ENCODE measurements at regions not wholly inside any gene's neighbourhood (a gene's known extent, or its start where the extent isn't known, plus 50 kb on each side); places are given as distances from the start of the nearest gene placed in this dataset.

- Mint-ChIP-seq H3K27me3 (peaks cover 2% of the 10 kb centered on the region), H3K4me3 (no peak overlapping the region), H3K4me1 (no peaks in the 10 kb centered on the region), H3K9me3 (no peaks in the 10 kb centered on the region), H3K27ac (no peak overlapping the region), H3K36me3 (no peaks in the 10 kb centered on the region)
- ATAC-seq (ENCODE audit: low read depth) (no peak), DNase-seq (no peak)
- POLR2A ChIA-PET = no interaction called here
Observed at GRCh38 chr11:90414221-90414620, 191.4 kb upstream of the CHORDC1 start.

- H3K4me3 Mint-ChIP-seq = no peak overlapping the region
- no peaks in the 10 kb centered on the region for H3K9me3 Mint-ChIP-seq
- H3K36me3 Mint-ChIP-seq = no peaks in the 10 kb centered on the region
- H3K27ac Mint-ChIP-seq = no peak overlapping the region
- ATAC-seq (ENCODE audit: low read depth) (no peak), DNase-seq (no peak)
- H3K4me1 Mint-ChIP-seq = no peaks in the 10 kb centered on the region
- H3K27me3 Mint-ChIP-seq = no peaks in the 10 kb centered on the region
- POLR2A ChIA-PET = no interaction called here
Observed at GRCh38 chr11:90407350-90407749, 184.5 kb upstream of the CHORDC1 start.

- H3K4me3 Mint-ChIP-seq = no peak overlapping the region
- no peak overlapping the region for H3K27ac Mint-ChIP-seq
- H3K9me3 Mint-ChIP-seq = peaks cover 2% of the 10 kb centered on the region
- no peaks in the 10 kb centered on the region for H3K36me3 Mint-ChIP-seq
- no peaks in the 10 kb centered on the region for H3K4me1 Mint-ChIP-seq
- POLR2A ChIA-PET = no interaction called here
- ATAC-seq (ENCODE audit: low read depth) = no peak
- H3K27me3 Mint-ChIP-seq = no peaks in the 10 kb centered on the region
- no peak for DNase-seq
Observed at GRCh38 chr11:90392692-90393091, 169.8 kb upstream of the CHORDC1 start.

GRCh38 chr11:90391756-90392155, 168.9 kb upstream of the CHORDC1 start:
- Mint-ChIP-seq H3K27ac (no peak overlapping the region), H3K4me3 (no peak overlapping the region), H3K9me3 (peaks cover 2% of the 10 kb centered on the region), H3K27me3 (no peaks in the 10 kb centered on the region), H3K36me3 (no peaks in the 10 kb centered on the region), H3K4me1 (no peaks in the 10 kb centered on the region)
- ATAC-seq (ENCODE audit: low read depth) = no peak
- DNase-seq = no peak
- POLR2A ChIA-PET = no interaction called here

GRCh38 chr11:90380206-90380605, 157.4 kb upstream of the CHORDC1 start:
- ATAC-seq (ENCODE audit: low read depth) (no peak), DNase-seq (no peak)
- no peak overlapping the region for H3K27ac Mint-ChIP-seq
- no peaks in the 10 kb centered on the region for H3K4me1 Mint-ChIP-seq
- no peaks in the 10 kb centered on the region for H3K36me3 Mint-ChIP-seq
- H3K9me3 Mint-ChIP-seq = no peaks in the 10 kb centered on the region
- POLR2A ChIA-PET = no interaction called here
- no peaks in the 10 kb centered on the region for H3K27me3 Mint-ChIP-seq
- H3K4me3 Mint-ChIP-seq = no peak overlapping the region

- no peaks in the 10 kb centered on the region for H3K27me3 Mint-ChIP-seq
- DNase-seq (no peak), ATAC-seq (ENCODE audit: low read depth) (no peak)
- POLR2A ChIA-PET = no interaction called here
- H3K4me1 Mint-ChIP-seq = no peaks in the 10 kb centered on the region
- H3K36me3 Mint-ChIP-seq = no peaks in the 10 kb centered on the region
- H3K9me3 Mint-ChIP-seq = no peaks in the 10 kb centered on the region
- no peak overlapping the region for H3K4me3 Mint-ChIP-seq
- no peak overlapping the region for H3K27ac Mint-ChIP-seq
Observed at GRCh38 chr11:90373971-90374370, 151.1 kb upstream of the CHORDC1 start.

GRCh38 chr11:90364527-90364926, 141.7 kb upstream of the CHORDC1 start:
- Mint-ChIP-seq H3K4me1 (no peaks in the 10 kb centered on the region), H3K27me3 (peaks cover 3% of the 10 kb centered on the region), H3K4me3 (no peak overlapping the region), H3K36me3 (no peaks in the 10 kb centered on the region), H3K27ac (no peak overlapping the region), H3K9me3 (no peaks in the 10 kb centered on the region)
- ATAC-seq (ENCODE audit: low read depth) (no peak), DNase-seq (no peak)
- POLR2A ChIA-PET = no interaction called here

- Mint-ChIP-seq H3K4me1 (no peaks in the 10 kb centered on the region), H3K36me3 (no peaks in the 10 kb centered on the region), H3K27me3 (peaks cover 3% of the 10 kb centered on the region), H3K9me3 (no peaks in the 10 kb centered on the region), H3K4me3 (no peak overlapping the region), H3K27ac (no peak overlapping the region)
- no peak for ATAC-seq (ENCODE audit: low read depth)
- no peak for DNase-seq
- POLR2A ChIA-PET = no interaction called here
Observed at GRCh38 chr11:90363739-90364138, 140.9 kb upstream of the CHORDC1 start.

GRCh38 chr11:90355200-90355599, 132.4 kb upstream of the CHORDC1 start:
- ATAC-seq (ENCODE audit: low read depth) = no peak
- no peaks in the 10 kb centered on the region for H3K27me3 Mint-ChIP-seq
- POLR2A ChIA-PET = no interaction called here
- H3K4me3 Mint-ChIP-seq = no peak overlapping the region
- H3K36me3 Mint-ChIP-seq = no peaks in the 10 kb centered on the region
- no peaks in the 10 kb centered on the region for H3K4me1 Mint-ChIP-seq
- DNase-seq = no peak
- no peaks in the 10 kb centered on the region for H3K9me3 Mint-ChIP-seq
- H3K27ac Mint-ChIP-seq = no peak overlapping the region

- no peak overlapping the region for H3K27ac Mint-ChIP-seq
- no peak for ATAC-seq (ENCODE audit: low read depth)
Observed at GRCh38 chr11:90349731-90350130, 126.9 kb upstream of the CHORDC1 start.

GRCh38 chr11:90344546-90344945, 121.7 kb upstream of the CHORDC1 start:
- Mint-ChIP-seq H3K36me3 (no peaks in the 10 kb centered on the region), H3K4me1 (no peaks in the 10 kb centered on the region), H3K27me3 (peaks cover 3% of the 10 kb centered on the region), H3K9me3 (no peaks in the 10 kb centered on the region), H3K27ac (no peak overlapping the region), H3K4me3 (no peak overlapping the region)
- POLR2A ChIA-PET = no interaction called here
- ATAC-seq (ENCODE audit: low read depth) = no peak
- no peak for DNase-seq

More at GRCh38 chr11:90349731-90350130, 126.9 kb upstream of the CHORDC1 start:
- Mint-ChIP-seq H3K4me1 (no peaks in the 10 kb centered on the region), H3K4me3 (no peak overlapping the region), H3K27me3 (peaks cover 3% of the 10 kb centered on the region), H3K9me3 (no peaks in the 10 kb centered on the region), H3K36me3 (no peaks in the 10 kb centered on the region)
- POLR2A ChIA-PET = interaction anchor here (0.7 kb wide), 1 partner anchor 1299 kb away, joined by 4 read pairs; no protein-coding TSS in a partner anchor
- DNase-seq = no peak

GRCh38 chr11:90343673-90344072, 120.8 kb upstream of the CHORDC1 start:
- Mint-ChIP-seq H3K27me3 (no peaks in the 10 kb centered on the region), H3K4me3 (no peak overlapping the region), H3K27ac (no peak overlapping the region), H3K9me3 (no peaks in the 10 kb centered on the region), H3K4me1 (no peaks in the 10 kb centered on the region), H3K36me3 (no peaks in the 10 kb centered on the region)
- no peak for ATAC-seq (ENCODE audit: low read depth)
- DNase-seq = no peak
- POLR2A ChIA-PET = no interaction called here

- POLR2A ChIA-PET = no interaction called here
- H3K9me3 Mint-ChIP-seq = no peaks in the 10 kb centered on the region
- H3K4me3 Mint-ChIP-seq = no peak overlapping the region
- H3K4me1 Mint-ChIP-seq = no peaks in the 10 kb centered on the region
- DNase-seq = no peak
- no peak for ATAC-seq (ENCODE audit: low read depth)
- no peaks in the 10 kb centered on the region for H3K36me3 Mint-ChIP-seq
- H3K27me3 Mint-ChIP-seq = no peaks in the 10 kb centered on the region
- no peak overlapping the region for H3K27ac Mint-ChIP-seq
Observed at GRCh38 chr11:90341986-90342385, 119.1 kb upstream of the CHORDC1 start.

- no peaks in the 10 kb centered on the region for H3K4me1 Mint-ChIP-seq
- H3K4me3 Mint-ChIP-seq = no peak overlapping the region
- DNase-seq (no peak), ATAC-seq (ENCODE audit: low read depth) (no peak)
- peaks cover 2% of the 10 kb centered on the region for H3K27me3 Mint-ChIP-seq
- no peaks in the 10 kb centered on the region for H3K9me3 Mint-ChIP-seq
- no peaks in the 10 kb centered on the region for H3K36me3 Mint-ChIP-seq
- no peak overlapping the region for H3K27ac Mint-ChIP-seq
- POLR2A ChIA-PET = no interaction called here
Observed at GRCh38 chr11:90332415-90332814, 109.6 kb upstream of the CHORDC1 start.

GRCh38 chr11:90330632-90331031, 107.8 kb upstream of the CHORDC1 start:
- H3K27me3 Mint-ChIP-seq = no peaks in the 10 kb centered on the region
- H3K9me3 Mint-ChIP-seq = no peaks in the 10 kb centered on the region
- POLR2A ChIA-PET = no interaction called here
- DNase-seq = no peak
- H3K4me1 Mint-ChIP-seq = no peaks in the 10 kb centered on the region
- H3K4me3 Mint-ChIP-seq = no peak overlapping the region
- no peak overlapping the region for H3K27ac Mint-ChIP-seq
- no peaks in the 10 kb centered on the region for H3K36me3 Mint-ChIP-seq
- no peak for ATAC-seq (ENCODE audit: low read depth)

All from activated naive CD8-positive, alpha-beta T cell treated with anti-CD3 and anti-CD28 coated beads, Interleukin-2, amount 10 ng/mL, durations not matched to agents 7 days and 5 days (primary cell).